ENCODE measurements at regions not wholly inside any gene's neighbourhood (a gene's known extent, or its start where the extent isn't known, plus 50 kb on each side); places are given as distances from the start of the nearest gene placed in this dataset.
"Not testable (repeated sequence)": the region's sequence is repeated elsewhere in the genome, so short reads cannot be mapped to it uniquely, and the experiment has no call there.

DNA sequence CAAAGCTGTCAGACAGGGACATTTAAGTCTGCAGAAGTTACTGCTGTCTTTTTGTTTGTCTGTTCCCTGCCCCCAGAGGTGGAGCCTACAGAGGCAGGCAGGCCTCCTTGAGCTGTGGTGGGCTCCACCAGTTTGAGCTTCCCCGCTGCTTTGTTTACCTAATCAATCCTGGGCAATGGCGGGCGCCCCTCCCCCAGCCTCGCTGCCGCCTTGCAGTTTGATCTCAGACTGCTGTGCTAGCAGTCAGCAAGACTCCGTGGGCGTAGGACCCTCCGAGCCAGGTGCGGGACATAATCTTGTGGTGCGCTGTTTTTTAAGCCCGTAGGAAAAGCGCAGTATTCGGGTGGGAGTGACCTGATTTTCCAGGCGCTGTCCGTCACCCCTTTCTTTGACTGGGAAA, 466.8 kb downstream of the BCKDHB start:
- DNase-seq (ENCODE audit: low read depth) = not testable (repeated sequence)

- DNase-seq (ENCODE audit: low read depth) = no peak
These were observed 459.9 kb downstream of the BCKDHB start for GRCh38 chr6:80566361-80566760.

- DNase-seq (ENCODE audit: low read depth) = peak; percentile 15
These were observed 446.7 kb downstream of the BCKDHB start for GRCh38 chr6:80553071-80553740.

DNA sequence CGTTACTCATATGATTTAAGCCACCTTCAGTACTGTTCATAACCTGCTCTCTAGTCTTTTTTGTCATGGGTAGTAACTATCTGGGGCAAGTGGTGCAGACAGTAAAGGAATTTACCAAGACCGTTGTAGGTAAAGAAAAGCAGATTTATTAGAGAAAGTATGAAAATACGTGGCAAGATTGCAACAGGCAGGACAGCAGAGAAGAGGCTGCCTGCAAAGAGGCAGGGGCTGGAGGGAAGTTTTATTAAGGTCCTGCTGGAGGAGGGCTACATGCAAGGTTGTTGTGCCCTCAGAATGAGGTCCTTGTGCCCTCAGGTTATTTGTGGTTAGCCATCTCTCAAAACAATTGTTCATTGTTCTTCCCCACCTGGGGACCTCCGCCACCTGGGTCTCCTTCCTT, 444.3 kb downstream of the BCKDHB start:
- no peak for DNase-seq (ENCODE audit: low read depth)

DNA sequence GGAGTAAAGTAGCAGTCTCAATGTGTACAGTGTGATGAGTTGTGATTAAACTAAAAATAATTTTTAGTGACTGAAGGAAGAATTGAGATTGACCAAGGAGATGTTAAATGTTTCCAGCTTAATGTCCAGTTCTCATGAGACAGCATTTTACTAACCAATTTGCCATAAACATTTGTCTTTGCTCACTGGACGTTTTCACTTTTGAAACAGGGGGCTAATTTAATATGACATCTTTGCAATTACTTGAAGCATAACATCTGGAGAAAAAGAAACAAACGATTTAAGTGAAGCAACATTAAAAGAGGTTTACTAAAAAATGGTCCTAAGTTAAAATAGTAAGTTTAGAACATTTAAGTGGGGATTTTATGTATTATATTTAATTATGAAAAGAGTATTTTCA, 443.8 kb downstream of the BCKDHB start:
- DNase-seq (ENCODE audit: low read depth) = no peak

GRCh38 chr6:80548532-80548931, 442.1 kb downstream of the BCKDHB start:
- no peak for DNase-seq (ENCODE audit: low read depth)

DNA sequence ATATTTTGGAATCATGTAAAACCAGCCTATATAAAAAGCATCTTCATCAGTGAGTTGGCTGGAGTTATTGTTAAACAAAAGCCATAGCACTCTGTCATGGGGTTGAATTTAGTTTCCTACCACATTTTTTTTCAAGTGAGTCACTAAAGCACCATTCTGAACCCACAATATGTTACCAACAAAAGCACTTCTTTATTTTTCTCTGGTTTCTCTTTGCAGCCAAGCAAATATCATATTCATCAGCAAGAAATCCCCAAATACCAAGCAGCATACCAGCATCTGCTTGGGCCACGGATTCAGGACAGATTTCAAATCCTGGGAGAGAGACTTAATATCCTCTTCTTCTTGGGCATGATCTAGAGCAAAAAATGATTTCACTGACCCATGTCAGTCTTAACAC, 441.4 kb downstream of the BCKDHB start:
- peak; percentile 86 for DNase-seq (ENCODE audit: low read depth)

GRCh38 chr6:80544976-80545722, 438.7 kb downstream of the BCKDHB start:
- no peak for DNase-seq (ENCODE audit: low read depth)

GRCh38 chr6:80544555-80544954, 438.1 kb downstream of the BCKDHB start:
- no peak for DNase-seq (ENCODE audit: low read depth)

DNA sequence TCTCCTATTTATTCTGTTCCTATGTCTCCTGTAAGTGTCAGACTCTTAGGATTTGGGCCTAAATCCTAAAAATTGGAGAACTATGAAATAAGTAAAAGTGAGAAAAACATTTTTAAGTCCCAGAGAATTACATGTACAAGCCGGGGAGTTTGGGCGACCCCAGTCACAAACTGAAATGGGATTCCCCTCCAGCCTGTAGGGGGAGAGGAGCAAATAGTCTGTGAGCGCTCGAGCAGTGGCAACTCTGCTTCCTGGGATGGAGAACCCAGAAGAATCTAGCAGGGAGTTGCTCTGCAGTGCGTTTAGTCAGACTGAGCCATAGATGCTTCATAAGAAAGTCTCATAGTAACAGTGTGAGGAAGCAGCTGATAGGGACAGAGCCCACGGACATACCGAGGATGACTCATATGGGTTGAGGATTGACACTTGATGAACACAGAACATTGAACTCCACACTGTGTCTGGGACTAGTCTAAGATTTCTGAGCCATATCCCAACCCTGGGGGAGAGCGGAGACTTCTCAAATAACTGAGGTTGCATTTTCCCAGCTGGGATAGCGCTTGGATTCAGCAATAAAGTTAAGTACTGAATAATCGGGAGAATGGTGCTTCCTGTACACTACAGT, 437.2 kb downstream of the BCKDHB start:
- peak; percentile 91 for DNase-seq (ENCODE audit: low read depth)

DNA sequence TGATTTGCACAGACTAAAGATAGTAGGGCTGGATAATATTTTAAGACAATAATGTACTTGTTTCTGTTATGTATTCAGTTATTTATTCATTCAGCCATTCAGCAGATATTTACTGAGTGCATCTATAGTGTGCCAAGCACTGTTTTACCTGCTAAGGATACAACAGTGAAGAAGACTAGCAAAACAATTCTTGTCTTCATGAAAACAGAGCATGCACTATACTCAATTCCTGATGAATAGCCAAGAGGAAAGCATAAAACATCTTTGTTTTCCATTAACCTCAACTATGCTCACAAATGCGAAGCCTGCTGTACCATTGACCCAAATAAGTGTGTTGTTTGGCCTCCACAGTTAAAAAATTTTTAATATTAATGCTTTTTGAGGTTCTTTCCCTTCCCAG, 436.7 kb downstream of the BCKDHB start:
- no peak for DNase-seq (ENCODE audit: low read depth)

DNA sequence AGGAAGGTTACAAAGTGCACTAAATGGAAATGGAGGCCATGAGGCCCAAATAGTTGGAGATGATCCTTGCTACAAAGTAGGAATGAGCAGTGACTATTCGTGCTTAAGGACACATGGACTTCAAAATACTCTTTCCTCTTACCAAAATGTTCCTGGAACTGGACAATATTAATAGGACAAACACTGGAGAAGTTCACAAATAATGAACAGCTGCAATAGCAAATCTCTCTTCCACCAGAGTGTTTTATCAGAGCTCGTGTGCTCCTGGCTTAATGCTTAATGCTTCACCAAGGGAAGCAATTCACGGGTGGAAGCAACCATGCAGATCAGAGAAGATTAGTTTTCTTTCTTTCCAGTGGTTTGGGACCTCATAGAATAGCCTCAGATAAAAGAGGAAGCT, 435.4 kb downstream of the BCKDHB start:
- no peak for DNase-seq (ENCODE audit: low read depth)

GRCh38 chr6:80541181-80541580, 434.7 kb downstream of the BCKDHB start:
- DNase-seq (ENCODE audit: low read depth) = peak; percentile 98

- DNase-seq (ENCODE audit: low read depth) = no peak
These were observed 434.2 kb downstream of the BCKDHB start for GRCh38 chr6:80540700-80541099.

- no peak for DNase-seq (ENCODE audit: low read depth)
These were observed 430.9 kb downstream of the BCKDHB start for GRCh38 chr6:80537118-80537972.

DNA sequence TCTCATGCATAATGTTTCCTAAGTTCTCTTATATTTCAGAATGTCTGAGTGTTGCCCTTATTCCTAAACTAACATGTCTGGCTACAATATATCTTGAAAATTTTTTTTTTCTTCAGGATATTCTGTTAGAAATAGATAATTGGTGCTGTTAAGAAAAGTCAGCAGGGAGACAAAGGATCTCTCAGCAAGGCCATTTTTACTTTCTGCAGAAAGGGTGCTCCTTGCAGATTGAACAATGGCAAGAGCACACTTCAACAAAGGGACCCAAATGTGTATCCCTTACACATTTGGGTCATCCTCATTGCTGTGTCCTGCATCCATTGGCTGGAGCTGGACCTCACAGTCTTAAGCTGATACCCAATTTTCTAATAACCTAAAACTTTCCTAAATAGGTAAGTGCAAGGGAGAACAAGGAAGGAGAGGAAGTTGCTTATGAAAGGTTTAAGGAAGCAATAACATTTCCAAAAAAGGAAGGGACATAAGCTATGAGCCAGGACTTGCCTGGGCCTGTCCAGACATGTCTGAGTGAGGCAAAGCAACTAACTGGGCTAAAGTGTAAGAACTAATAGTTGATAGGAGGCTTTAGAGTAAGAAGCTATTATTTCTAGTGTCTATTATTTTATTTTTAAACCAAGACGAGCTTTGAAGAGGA, 429.6 kb downstream of the BCKDHB start:
- peak; percentile 63 for DNase-seq (ENCODE audit: low read depth)

- no peak for DNase-seq (ENCODE audit: low read depth)
These were observed 425.5 kb downstream of the BCKDHB start for GRCh38 chr6:80531681-80532619.

- no peak for DNase-seq (ENCODE audit: low read depth)
These were observed 423.6 kb downstream of the BCKDHB start for GRCh38 chr6:80530103-80530502.

GRCh38 chr6:80528115-80528514, 421.6 kb downstream of the BCKDHB start:
- no peak for DNase-seq (ENCODE audit: low read depth)

DNA sequence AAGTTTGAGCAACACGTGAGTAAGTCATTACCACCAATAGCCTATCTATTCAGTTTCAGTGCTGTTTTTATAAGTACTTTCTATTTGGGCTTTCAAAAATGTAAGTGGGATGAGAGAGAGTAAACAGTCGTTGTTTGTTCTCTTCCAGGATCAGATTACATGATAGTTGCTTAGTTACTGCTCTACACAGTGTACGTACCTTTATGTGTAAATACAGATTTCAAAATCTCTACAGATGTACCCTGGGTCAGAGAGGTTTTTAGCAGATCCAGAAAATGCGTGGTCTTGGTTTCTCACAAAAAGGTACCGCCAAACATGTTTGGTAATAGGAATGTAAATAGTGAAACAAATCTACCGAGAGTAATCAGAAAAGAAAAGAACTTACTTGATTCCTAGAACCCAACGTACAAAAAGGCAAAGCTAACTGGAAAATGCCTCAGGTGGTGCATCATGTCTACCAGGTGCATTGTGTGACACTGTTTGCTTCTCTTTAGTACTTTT, 421.1 kb downstream of the BCKDHB start:
- no peak for DNase-seq (ENCODE audit: low read depth)
